GM06990 (cell line): ENCODE measurements at regions not wholly inside any gene's neighbourhood (a gene's known extent, or its start where the extent isn't known, plus 50 kb on each side); places are given as distances from the start of the nearest gene placed in this dataset.
"Not testable (repeated sequence)": the region's sequence is repeated elsewhere in the genome, so short reads cannot be mapped to it uniquely, and the experiment has no call there.

Source experiments
- DNase-seq: peaks from one replicate; pipeline ENCODE4 v3.0.0-alpha.2; 2011; ENCODE audit not compliant: insufficient read length; ENCODE audit errors: extremely low read depth
- H3K27me3 ChIP-seq: replicated peaks from 2 replicates; pipeline ENCODE4 v1.6.0; 2011; ENCODE audit warnings: low read length; ENCODE audit not compliant: control insufficient read depth, insufficient read depth
- H3K36me3 ChIP-seq: 2 replicates; pipeline ENCODE4 v1.5.1; 2011; ENCODE audit warnings: low read length; ENCODE audit not compliant: control insufficient read depth, insufficient read depth
- H3K4me3 ChIP-seq: replicated peaks from 2 replicates; pipeline ENCODE4 v1.5.1; 2011; ENCODE audit warnings: low read depth, mild to moderate bottlenecking, control low read depth, low read length
- CTCF ChIP-seq: IDR thresholded peaks from 2 replicates; pipeline ENCODE4 v1.5.1; 2011; ENCODE audit warnings: low read length, control low read depth, mild to moderate bottlenecking, inconsistent platforms; ENCODE audit not compliant: insufficient read depth, poor library complexity, severe bottlenecking

DNA sequence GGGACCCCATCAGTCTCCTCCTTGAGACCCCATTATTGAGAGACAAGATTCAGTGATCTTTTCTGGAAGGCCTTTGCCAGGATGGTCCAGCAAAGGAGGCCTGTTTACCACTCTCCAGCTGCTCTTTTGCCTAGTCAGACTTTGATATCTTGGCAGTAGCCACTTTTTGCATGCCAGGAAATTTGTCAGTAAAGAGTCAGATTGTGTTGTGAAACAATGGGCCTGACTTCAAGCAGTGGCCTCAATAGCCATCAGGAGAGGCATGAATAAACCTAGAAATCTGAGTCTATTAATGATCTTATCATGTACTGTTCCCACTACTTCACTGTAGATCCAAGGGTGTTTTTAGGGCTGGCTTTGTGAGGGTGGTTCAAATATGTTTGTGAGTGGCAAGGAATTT lies 479.4 kb downstream of the JRKL start:
- no peak for TF ChIP-seq CTCF
- H3K4me3 ChIP-seq: no peak overlapping the region
- no peaks in the 10 kb centered on the region for H3K27me3 ChIP-seq
- no peak for DNase-seq
- no peaks in the 10 kb centered on the region for H3K36me3 ChIP-seq

DNA sequence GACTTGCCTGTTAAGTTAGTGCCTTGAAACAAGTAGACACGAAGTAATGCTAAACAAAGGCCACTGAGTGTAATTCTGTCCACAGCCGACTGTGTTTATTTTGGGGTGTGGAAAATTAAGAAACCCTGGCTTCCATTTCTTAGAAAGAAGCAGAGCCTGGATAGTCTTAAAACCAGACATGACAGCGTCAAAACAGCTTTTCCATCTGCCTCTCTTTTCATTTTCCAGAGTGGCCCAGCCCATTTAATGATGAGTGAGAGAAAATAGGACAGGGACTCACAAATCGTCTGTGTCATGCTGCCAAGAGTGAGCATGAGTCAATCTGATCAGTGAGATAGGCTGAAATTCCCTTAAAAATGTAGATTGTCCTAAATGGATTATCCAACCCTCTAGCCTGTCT lies 485.9 kb downstream of the JRKL start:
- H3K4me3 ChIP-seq: no peak overlapping the region
- DNase-seq: no peak
- no peak for TF ChIP-seq CTCF
- no peaks in the 10 kb centered on the region for H3K36me3 ChIP-seq
- no peaks in the 10 kb centered on the region for H3K27me3 ChIP-seq

- Histone ChIP-seq H3K27me3 (no peaks in the 10 kb centered on the region), H3K36me3 (no peaks in the 10 kb centered on the region), H3K4me3 (no peak overlapping the region)
- DNase-seq: no peak
- TF ChIP-seq CTCF: no peak
Observed at GRCh38 chr11:96878299-96879051, 488.7 kb downstream of the JRKL start.

DNA sequence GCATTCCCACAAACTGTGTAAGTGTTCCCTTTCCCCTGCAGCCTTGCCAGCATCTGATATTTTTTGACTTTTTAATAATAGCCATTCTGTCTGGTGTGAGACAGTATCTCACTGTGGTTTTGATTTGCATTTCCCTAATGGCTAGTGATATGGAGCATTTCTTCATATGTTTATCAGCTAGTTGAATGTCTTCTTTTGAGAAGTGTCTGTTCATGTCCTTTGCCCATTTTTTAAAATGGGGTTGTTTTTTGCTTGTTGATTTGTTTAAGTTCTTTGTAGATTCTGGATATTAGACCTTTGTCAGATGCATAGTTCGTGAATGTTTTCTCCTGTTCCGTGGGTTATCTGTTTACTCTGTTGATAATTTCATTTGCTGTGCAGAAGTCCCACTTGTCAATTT lies 492.8 kb downstream of the JRKL start:
- not testable (repeated sequence) for H3K36me3 ChIP-seq, H3K27me3 ChIP-seq, DNase-seq, H3K4me3 ChIP-seq

- no peaks in the 10 kb centered on the region for H3K27me3 ChIP-seq
- no peak for DNase-seq
- no peak overlapping the region for H3K4me3 ChIP-seq
- H3K36me3 ChIP-seq: no peaks in the 10 kb centered on the region
- TF ChIP-seq CTCF: no peak
Observed at GRCh38 chr11:96885405-96885804, 495.6 kb downstream of the JRKL start.

GRCh38 chr11:96885912-96886311 lies 496.1 kb downstream of the JRKL start:
- no peaks in the 10 kb centered on the region for H3K27me3 ChIP-seq
- H3K4me3 ChIP-seq: no peak overlapping the region

More at GRCh38 chr11:96885912-96886311, 496.1 kb downstream of the JRKL start:
- H3K36me3 ChIP-seq: no peaks in the 10 kb centered on the region
- no peak for TF ChIP-seq CTCF
- no peak for DNase-seq
